A549 (cell line): ENCODE measurements at regions not wholly inside any gene's neighbourhood (a gene's known extent, or its start where the extent isn't known, plus 50 kb on each side); places are given as distances from the start of the nearest gene placed in this dataset.

Experiments
- BHLHE40 ChIP-seq: IDR thresholded peaks from 2 replicates; pipeline ENCODE4 v1.6.1; 2012; ENCODE audit warnings: low read depth, low read length, inconsistent platforms
- CBX8 ChIP-seq: fragments of 200-600 bp; sonication (generic); IDR thresholded peaks from 2 replicates; pipeline ENCODE4 v1.6.1; 2016
- CHD2 ChIP-seq: fragments of 150-350 bp; IDR thresholded peaks from 2 replicates; pipeline ENCODE4 v1.6.1; 2014; ENCODE audit warnings: low read length; ENCODE audit not compliant: partially characterized antibody
- EP300 ChIP-seq, 2 experiments: fragments of >200 bp; sonication (Bioruptor Twin); formaldehyde crosslinking; IDR thresholded peaks; 2 replicates in 1 of 2; 3 replicates in 1 of 2; pipeline ENCODE4 v1.6.1; 2016 to 2017
- KDM1A ChIP-seq: fragments of 200-600 bp; sonication (generic); IDR thresholded peaks from 2 replicates; pipeline ENCODE4 v1.6.1; 2016; ENCODE audit warnings: low read depth, mild to moderate bottlenecking
- POLR2A ChIP-seq: IDR thresholded peaks from 2 replicates; pipeline ENCODE4 v1.6.1; 2012; ENCODE audit warnings: mild to moderate bottlenecking, low read length
- POLR2AphosphoS2 ChIP-seq: conservative IDR thresholded peaks from 2 replicates; pipeline ENCODE4 v1.6.1; 2012; ENCODE audit warnings: low read length, improper control_type of control experiment, inconsistent platforms
- TF ChIP-seq, protein P1 (sequence below): fragments of >200 bp; sonication (Bioruptor Twin); formaldehyde crosslinking; IDR thresholded peaks from 3 replicates; pipeline ENCODE4 v1.5.1; 2016
- TF ChIP-seq, protein P2 (sequence below): IDR thresholded peaks from 2 replicates; pipeline ENCODE4 v1.6.1; 2012
- TF ChIP-seq, protein P3 (sequence below): fragments of 200-600 bp; sonication (generic); IDR thresholded peaks from 2 replicates; pipeline ENCODE4 v1.6.1; 2016; ENCODE audit warnings: antibody characterized with exemption, mild to moderate bottlenecking, moderate library complexity
- TF ChIP-seq, protein P4 (sequence below): IDR thresholded peaks from 2 replicates; pipeline ENCODE4 v1.6.1; 2012; ENCODE audit warnings: low read depth, borderline replicate concordance
- TF ChIP-seq, protein P5 (sequence below): fragments of 250-450 bp; sonication (Bioruptor Pico); IDR thresholded peaks from 2 replicates; pipeline ENCODE4 v1.5.0; 2021; ENCODE audit warnings: mild to moderate bottlenecking, moderate library complexity, borderline replicate concordance
- TF ChIP-seq, protein P6 (sequence below): IDR thresholded peaks from 2 replicates; pipeline ENCODE4 v1.6.1; 2012

DNA sequence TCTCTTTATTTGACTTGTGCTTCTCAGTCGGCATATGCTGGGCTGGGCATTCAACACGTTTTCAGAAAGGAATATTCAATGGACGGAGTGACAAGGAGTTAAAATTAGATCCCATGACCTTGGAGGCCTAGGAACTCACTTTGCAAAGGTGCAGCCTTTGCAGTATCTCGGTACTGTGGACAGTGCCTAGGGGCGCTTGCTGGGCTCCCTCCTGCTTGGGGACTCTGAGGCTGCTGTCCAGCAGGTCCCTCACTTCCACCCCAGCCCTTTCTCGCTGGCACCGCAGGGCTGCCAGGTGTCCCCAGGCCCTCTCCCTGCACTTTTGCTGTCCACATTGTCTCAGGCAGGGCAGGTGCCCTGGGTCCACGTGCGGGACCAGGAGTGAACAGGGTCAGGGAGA is 255.5 kb upstream of the B3GAT1 start:
- TF ChIP-seq, protein P1, sequence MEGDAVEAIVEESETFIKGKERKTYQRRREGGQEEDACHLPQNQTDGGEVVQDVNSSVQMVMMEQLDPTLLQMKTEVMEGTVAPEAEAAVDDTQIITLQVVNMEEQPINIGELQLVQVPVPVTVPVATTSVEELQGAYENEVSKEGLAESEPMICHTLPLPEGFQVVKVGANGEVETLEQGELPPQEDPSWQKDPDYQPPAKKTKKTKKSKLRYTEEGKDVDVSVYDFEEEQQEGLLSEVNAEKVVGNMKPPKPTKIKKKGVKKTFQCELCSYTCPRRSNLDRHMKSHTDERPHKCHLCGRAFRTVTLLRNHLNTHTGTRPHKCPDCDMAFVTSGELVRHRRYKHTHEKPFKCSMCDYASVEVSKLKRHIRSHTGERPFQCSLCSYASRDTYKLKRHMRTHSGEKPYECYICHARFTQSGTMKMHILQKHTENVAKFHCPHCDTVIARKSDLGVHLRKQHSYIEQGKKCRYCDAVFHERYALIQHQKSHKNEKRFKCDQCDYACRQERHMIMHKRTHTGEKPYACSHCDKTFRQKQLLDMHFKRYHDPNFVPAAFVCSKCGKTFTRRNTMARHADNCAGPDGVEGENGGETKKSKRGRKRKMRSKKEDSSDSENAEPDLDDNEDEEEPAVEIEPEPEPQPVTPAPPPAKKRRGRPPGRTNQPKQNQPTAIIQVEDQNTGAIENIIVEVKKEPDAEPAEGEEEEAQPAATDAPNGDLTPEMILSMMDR = no peak
- TF ChIP-seq, protein P2, sequence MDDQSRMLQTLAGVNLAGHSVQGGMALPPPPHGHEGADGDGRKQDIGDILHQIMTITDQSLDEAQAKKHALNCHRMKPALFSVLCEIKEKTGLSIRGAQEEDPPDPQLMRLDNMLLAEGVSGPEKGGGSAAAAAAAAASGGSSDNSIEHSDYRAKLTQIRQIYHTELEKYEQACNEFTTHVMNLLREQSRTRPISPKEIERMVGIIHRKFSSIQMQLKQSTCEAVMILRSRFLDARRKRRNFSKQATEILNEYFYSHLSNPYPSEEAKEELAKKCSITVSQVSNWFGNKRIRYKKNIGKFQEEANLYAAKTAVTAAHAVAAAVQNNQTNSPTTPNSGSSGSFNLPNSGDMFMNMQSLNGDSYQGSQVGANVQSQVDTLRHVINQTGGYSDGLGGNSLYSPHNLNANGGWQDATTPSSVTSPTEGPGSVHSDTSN = no peak
- TF ChIP-seq EP300 (IDR thresholded peaks at IDR 0.05) = no peak
- no peak for TF ChIP-seq POLR2AphosphoS2
- TF ChIP-seq POLR2A = no peak
- TF ChIP-seq, protein P3, sequence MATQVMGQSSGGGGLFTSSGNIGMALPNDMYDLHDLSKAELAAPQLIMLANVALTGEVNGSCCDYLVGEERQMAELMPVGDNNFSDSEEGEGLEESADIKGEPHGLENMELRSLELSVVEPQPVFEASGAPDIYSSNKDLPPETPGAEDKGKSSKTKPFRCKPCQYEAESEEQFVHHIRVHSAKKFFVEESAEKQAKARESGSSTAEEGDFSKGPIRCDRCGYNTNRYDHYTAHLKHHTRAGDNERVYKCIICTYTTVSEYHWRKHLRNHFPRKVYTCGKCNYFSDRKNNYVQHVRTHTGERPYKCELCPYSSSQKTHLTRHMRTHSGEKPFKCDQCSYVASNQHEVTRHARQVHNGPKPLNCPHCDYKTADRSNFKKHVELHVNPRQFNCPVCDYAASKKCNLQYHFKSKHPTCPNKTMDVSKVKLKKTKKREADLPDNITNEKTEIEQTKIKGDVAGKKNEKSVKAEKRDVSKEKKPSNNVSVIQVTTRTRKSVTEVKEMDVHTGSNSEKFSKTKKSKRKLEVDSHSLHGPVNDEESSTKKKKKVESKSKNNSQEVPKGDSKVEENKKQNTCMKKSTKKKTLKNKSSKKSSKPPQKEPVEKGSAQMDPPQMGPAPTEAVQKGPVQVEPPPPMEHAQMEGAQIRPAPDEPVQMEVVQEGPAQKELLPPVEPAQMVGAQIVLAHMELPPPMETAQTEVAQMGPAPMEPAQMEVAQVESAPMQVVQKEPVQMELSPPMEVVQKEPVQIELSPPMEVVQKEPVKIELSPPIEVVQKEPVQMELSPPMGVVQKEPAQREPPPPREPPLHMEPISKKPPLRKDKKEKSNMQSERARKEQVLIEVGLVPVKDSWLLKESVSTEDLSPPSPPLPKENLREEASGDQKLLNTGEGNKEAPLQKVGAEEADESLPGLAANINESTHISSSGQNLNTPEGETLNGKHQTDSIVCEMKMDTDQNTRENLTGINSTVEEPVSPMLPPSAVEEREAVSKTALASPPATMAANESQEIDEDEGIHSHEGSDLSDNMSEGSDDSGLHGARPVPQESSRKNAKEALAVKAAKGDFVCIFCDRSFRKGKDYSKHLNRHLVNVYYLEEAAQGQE = no peak
- TF ChIP-seq CBX8 = no peak
- no peak for TF ChIP-seq KDM1A
- TF ChIP-seq, protein P4, sequence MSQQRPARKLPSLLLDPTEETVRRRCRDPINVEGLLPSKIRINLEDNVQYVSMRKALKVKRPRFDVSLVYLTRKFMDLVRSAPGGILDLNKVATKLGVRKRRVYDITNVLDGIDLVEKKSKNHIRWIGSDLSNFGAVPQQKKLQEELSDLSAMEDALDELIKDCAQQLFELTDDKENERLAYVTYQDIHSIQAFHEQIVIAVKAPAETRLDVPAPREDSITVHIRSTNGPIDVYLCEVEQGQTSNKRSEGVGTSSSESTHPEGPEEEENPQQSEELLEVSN = no peak
- TF ChIP-seq BHLHE40 = no peak
- TF ChIP-seq, protein P5, sequence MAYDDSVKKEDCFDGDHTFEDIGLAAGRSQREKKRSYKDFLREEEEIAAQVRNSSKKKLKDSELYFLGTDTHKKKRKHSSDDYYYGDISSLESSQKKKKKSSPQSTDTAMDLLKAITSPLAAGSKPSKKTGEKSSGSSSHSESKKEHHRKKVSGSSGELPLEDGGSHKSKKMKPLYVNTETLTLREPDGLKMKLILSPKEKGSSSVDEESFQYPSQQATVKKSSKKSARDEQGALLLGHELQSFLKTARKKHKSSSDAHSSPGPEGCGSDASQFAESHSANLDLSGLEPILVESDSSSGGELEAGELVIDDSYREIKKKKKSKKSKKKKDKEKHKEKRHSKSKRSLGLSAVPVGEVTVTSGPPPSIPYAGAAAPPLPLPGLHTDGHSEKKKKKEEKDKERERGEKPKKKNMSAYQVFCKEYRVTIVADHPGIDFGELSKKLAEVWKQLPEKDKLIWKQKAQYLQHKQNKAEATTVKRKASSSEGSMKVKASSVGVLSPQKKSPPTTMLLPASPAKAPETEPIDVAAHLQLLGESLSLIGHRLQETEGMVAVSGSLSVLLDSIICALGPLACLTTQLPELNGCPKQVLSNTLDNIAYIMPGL = no peak
- TF ChIP-seq, protein P6, sequence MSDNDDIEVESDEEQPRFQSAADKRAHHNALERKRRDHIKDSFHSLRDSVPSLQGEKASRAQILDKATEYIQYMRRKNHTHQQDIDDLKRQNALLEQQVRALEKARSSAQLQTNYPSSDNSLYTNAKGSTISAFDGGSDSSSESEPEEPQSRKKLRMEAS = no peak
- no peak for TF ChIP-seq CHD2
